HG03378 (cell line): ENCODE measurements at regions not wholly inside any gene's neighbourhood (a gene's known extent, or its start where the extent isn't known, plus 50 kb on each side); places are given as distances from the start of the nearest gene placed in this dataset.

Experiments
- ATAC-seq: cut with Tn5 transposase; IDR thresholded peaks from one replicate; pipeline ENCODE4 v1.9.1; 2021; ENCODE audit warnings: mild to moderate bottlenecking, moderate library complexity; ENCODE audit not compliant: unreplicated experiment

DNA sequence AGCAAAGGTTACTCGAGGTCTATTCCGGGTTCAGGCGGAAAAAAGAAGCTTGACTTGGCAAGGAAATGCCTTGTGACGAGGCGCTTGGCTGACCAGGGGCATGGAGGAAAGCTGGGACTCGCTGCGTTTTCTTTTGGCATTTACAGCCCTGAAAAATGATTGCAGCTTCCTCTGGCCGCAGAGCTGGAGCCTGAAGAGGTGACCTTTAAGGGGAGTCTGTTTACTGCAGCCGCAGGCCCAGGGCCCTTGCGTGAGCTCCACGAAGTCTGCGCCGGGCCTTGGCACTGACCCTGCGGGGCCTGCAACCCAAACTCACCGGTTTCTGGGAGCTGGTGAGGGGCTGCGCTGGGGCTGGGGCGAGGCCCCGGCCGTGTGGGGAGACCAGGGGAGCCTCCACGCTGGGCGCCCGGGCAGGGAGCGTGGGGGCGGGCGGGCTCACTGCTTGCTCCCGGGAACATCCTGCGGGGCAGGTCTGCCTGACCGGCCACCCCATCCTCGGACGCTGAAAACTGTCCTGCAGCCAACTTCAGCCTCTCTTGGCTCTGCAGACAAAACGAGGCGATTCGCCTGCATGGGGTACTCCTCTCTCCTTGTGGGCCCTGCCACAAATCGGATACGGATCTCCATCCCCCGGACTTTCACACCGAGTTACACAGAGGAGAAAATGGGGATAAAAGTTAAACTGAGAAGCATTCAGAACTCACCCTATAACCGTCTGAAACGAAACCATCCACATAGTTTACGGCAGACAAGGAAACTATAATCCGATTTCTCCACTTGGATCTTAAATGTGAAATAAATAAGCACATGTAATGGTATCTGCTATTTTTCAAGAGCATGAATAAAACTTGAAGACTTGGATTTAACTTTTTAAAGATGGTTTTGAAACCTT is 206.3 kb upstream of the FOXF1 start:
- no peak for ATAC-seq

- no peak for ATAC-seq
Measured at GRCh38 chr16:86304868-86305267, 205.5 kb upstream of the FOXF1 start.

DNA sequence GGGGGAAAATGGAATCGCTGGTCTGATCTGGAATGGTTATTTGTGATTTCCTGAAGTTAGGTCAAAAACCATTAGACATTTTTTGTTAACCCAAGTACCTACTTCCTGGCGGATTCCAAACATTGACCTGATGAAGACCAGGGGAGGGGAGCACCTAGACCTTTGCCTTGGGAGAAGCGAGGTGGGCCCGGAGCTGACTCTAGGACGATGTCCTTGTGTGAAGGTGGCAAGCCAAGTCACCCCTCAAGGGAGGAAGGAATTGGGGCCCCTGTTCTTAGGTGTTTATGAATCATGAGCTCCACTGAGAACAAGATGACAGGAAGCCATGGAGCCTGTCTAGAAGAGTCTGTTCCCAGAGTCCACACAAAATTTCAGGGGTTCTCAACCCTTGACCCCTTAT is 204.9 kb upstream of the FOXF1 start:
- ATAC-seq, result no peak

GRCh38 chr16:86306011-86306644 is 204.2 kb upstream of the FOXF1 start:
- no peak for ATAC-seq

DNA sequence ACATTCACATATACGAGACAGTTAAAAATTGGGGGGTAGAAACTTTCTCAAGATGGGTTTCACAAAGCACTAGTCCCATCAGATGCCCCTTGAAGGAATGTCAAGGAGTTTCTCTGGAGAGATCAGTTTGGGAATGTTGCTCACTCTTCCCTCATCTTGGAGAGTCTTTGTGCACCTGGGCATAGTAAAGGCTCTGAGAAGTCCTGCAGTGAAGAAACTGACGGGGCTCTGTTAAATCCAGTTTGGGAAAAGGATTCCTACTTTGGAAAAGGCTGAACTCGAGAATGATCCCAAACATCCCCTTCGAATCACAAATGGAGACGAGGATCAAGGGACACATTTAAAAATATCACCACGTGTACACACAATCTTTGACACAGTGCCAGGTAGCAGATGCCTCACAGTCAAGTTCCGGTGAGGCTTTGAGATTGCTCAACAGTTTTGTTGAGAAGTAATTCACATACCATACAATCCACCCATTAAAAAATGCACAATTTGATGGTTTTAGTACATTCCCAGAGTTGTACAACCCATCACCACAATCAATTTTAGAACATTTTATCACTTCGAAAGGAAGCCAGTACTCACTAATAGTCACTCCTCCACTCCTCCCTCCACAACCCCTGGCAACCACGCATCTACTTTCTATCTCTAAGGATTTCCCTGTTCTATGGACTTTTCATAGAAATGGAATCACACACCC is 203.4 kb upstream of the FOXF1 start:
- ATAC-seq, result no peak

GRCh38 chr16:86307514-86307903 is 202.8 kb upstream of the FOXF1 start:
- no peak for ATAC-seq

GRCh38 chr16:86308514-86308913 is 201.8 kb upstream of the FOXF1 start:
- no peak for ATAC-seq

GRCh38 chr16:86313631-86314030 is 196.7 kb upstream of the FOXF1 start:
- ATAC-seq, result no peak

GRCh38 chr16:86314402-86315025 is 195.8 kb upstream of the FOXF1 start:
- no peak for ATAC-seq

- ATAC-seq, result no peak
Measured at GRCh38 chr16:86316967-86317812, 193.1 kb upstream of the FOXF1 start.

DNA sequence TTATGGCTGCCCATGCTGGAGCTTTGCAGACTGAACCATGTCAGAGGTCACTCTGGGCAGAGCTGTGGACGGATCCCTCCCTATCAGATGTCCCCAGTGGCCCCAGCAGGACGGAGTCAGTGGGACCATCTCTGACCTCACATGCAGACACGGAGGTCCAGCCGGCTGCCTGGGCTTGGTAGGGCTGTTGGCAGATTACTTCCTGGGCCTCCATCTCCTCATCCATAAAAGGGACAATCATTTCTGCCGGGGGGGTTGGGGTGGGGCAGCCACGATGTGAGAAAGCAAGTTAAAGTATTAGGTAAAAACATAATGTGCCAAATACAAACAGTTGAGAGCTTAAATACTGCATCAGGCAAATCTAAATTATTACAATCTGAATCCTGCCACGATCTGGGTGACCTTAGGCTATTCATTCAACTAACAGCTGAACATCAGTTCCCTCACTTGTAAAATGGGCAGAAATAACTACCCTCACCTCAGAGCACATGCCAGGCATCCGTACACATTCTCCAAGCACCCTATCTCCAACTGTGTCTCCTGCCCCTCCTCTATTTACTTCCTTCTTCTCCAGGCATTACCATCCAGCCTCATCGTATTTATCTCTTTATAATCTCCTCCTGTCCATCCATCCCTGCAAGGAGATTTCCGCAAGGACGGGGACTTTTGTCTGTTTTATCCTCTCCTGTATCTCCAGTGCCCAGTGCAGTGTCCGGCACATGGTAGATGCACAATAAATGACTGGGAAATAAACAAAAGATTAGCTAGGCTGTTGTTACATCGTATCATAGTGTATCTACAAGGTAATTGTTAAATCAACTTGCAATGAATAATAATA is 192.3 kb upstream of the FOXF1 start:
- no peak for ATAC-seq

DNA sequence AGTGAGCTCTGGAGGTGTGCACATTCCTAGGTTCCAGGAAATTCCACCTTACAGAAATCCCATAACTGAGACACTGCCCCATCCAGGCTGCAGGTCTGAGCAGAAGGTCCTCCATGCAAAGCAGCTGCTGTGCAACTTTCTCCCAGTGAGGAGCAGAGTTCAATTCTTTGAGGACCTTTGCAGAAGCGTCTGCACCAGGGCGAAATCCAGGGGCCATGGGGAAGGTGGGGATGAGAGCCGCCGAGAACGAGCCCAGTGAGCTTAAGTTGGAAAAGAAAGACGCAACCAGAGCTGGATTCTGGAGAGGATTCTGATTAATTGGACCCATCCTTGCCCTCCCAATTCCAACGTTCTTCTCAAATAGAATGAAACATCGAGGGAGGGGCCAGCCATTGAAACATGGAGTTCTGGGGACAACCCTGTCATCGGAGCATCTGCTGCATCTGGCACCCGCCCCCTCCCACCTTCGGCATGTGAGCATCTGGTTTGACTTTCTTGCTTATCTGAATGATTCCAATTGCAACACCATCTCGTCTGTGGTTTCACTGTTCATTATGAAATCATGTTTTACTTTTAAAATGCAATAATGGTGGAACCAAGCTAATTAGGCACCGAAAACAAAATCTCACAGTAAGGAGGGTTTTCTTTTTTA is 190.6 kb upstream of the FOXF1 start:
- ATAC-seq, result no peak

GRCh38 chr16:86320237-86320595 is 190.1 kb upstream of the FOXF1 start:
- ATAC-seq, result no peak

DNA sequence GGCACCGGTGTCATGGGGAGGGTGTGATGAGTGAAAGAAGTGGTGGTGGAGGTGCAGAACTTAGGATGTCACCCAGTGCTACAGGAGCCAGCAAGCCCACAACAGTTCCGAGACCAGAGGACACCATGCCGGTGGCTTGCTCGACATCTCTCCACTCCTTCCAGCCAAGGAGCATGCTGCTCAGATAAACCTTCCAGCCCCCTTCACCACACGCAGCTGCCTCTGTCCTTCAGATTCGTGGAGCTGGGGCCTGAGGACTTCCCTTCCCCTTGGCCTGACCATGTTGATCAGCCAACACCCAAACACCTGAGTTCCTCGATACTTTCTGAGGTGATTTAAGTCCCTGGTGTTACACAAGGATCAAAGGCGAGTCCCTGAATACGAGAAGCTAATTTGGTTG is 188.8 kb upstream of the FOXF1 start:
- no peak for ATAC-seq

DNA sequence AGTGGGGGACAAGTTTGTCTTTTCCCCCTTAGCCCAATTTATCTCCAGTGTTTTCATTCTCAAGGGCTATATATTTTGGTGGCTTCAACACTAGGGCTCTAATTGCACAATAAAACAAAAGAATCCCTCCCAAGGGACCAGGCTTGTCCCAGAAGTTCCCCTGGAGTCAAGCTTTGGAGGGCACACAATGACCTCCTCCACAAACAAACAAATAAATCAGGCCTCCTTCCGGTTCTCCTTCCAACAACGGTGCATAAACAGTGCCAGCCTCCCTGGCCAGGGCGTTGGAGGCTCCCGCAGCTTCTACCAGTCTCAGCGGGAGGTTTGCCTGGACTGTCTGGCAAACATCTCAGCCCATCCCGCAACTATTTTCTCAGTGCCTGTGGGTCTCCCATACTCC is 188.0 kb upstream of the FOXF1 start:
- no peak for ATAC-seq

- no peak for ATAC-seq
Measured at GRCh38 chr16:86322806-86323205, 187.5 kb upstream of the FOXF1 start.

- no peak for ATAC-seq
Measured at GRCh38 chr16:86324320-86324719, 186.0 kb upstream of the FOXF1 start.

DNA sequence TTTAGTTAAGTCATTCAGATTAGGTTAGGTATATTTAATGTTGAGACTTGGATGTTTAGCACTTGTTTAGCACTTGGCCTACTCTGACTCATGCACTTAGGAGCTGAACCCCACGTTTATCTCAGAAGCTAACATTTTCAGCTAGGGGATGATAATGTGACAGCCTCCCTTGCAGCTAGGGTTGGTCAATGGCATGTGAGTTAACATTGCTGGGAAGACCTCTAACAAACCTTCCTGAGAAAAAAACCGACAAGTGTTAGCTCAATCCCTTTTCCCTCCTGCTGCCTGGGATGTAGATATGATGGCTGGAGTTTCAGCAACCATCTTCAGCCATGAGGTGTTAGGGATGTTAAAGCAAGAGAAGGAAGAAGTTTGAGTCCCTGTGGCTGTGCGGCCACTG is 185.0 kb upstream of the FOXF1 start:
- ATAC-seq, result no peak

DNA sequence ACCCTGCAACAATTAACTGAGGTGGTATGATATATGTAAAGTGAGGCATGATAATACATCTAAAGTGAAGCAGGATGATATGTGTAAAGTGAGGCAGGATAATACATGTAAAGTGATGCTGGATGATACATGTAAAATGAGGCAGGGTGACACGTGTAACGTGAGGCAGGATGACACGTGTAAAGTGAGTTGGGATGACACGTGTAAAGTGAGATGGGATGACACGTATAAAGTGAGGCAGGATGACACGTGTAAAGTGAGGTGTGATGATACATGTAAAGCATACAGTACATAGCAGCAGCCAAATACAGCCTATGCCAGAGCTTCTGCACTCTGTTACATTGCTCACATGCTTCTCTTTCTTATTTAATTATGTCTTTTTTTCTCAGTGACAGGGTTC is 184.4 kb upstream of the FOXF1 start:
- no peak for ATAC-seq
